ENCODE measurements at regions not wholly inside any gene's neighbourhood (a gene's known extent, or its start where the extent isn't known, plus 50 kb on each side); places are given as distances from the start of the nearest gene placed in this dataset.
A peak's percentile ranks its signal among the peaks of the same experiment; 100 is the strongest.

DNA sequence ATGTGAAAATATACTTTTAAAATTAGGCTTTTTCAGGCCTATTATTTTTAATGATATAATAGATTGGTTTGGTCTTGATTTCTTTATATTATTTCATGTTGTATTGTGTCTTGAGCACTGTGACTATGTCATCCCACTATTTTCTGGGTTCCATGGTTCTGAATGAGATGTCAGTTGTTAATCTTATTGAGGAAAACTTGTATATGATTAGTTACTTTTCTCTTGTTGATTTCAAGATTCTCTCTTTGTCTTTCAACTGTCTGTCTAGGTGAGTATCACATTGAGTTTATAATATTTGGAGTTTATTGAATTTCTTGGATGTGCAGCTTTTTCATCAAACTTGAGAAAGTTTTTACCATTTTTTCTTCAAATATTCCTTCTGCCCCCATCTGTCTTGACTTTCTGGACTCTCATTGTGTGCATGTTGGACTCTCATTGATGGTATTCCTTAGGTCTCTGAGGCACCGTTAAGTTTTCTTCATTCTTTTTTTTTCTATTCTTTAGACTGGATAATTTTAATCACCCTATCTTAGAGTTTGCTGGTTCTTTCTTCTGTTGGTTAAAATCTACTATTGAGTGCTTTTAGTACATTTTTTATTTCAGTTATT lies 175.8 kb downstream of the TMEM167A start:
- intact Hi-C loops (cut with DNase I), result no loop called here
- Histone ChIP-seq H3K4me3 (no peak overlapping the region), H3K9me3 (peaks cover 0 to 37% (median 16%) of the 10 kb centered on the region in 12 donors), H3K27ac (no peak overlapping the region), H3K4me1 (no peaks in the 10 kb centered on the region), H3K36me3 (no peaks in the 10 kb centered on the region), H3K27me3 (no peaks in the 10 kb centered on the region)
- ATAC-seq, result no peak
- no peak for DNase-seq
- WGBS, 4 donors, result 90 to 97% (median 96%) methylated on average over 1 of the region's 1 CpG
- TF ChIP-seq, protein P1, sequence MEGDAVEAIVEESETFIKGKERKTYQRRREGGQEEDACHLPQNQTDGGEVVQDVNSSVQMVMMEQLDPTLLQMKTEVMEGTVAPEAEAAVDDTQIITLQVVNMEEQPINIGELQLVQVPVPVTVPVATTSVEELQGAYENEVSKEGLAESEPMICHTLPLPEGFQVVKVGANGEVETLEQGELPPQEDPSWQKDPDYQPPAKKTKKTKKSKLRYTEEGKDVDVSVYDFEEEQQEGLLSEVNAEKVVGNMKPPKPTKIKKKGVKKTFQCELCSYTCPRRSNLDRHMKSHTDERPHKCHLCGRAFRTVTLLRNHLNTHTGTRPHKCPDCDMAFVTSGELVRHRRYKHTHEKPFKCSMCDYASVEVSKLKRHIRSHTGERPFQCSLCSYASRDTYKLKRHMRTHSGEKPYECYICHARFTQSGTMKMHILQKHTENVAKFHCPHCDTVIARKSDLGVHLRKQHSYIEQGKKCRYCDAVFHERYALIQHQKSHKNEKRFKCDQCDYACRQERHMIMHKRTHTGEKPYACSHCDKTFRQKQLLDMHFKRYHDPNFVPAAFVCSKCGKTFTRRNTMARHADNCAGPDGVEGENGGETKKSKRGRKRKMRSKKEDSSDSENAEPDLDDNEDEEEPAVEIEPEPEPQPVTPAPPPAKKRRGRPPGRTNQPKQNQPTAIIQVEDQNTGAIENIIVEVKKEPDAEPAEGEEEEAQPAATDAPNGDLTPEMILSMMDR (IDR thresholded peaks at IDR 0.05), result no peak
- no peak for TF ChIP-seq POLR2A (IDR thresholded peaks at IDR 0.05)

DNA sequence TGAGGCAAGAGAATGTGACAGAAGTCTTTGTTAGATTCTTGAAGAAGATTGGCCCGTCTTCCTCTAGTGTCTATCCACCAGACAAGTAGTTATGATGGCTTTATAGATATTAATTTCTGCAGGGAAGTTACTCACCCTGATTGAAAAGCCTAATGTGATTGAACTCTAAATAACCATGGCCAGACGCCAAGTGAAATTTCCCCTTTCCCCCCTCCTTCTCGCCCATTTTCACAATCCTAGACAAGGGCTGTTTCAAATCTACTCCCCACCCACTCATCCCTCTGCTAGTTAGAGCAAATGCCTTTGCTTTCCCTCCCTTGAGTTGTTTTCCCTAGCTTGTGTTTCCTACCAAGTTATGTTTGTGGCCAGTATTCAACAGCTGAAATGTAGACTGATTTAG lies 182.5 kb downstream of the TMEM167A start:
- H3K4me3 ChIP-seq, result no peak overlapping the region
- peak in 1 of 4 donors; percentile 58 for ATAC-seq

DNA sequence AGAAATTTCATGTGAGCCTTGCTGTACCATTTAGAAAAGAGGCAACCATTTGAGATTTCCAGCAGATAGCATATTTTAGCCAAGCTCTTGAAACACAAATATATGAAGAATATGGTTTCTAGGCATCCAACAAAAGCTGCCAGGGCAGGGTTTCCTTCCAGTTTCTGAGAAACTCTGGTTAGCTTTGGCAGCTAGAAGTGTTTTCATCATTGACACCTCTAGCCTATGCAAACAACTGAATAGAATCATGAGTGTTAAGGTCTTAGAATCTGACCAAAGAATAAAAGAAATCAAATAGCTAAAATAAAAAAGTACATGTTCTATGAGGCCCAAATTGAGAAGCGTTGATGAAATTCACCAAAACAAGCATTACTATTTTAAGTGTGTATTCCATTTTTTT lies 188.1 kb downstream of the TMEM167A start:
- H3K27me3 ChIP-seq, result no peaks in the 10 kb centered on the region
- peaks cover 0 to 15% (median 0%) of the 10 kb centered on the region in 12 donors for H3K4me1 ChIP-seq
- no peak overlapping the region for H3K4me3 ChIP-seq
- no peaks in the 10 kb centered on the region for H3K9me3 ChIP-seq
- H3K27ac ChIP-seq, result no peak overlapping the region
- DNase-seq, result no peak
- no peak for ATAC-seq
- TF ChIP-seq, protein P1 (IDR thresholded peaks at IDR 0.05), result no peak
- TF ChIP-seq POLR2A (IDR thresholded peaks at IDR 0.05), result no peak
- intact Hi-C loops (cut with DNase I), result loop anchor here in 1 of 10 donors (10.0 kb wide), 1 partner anchor 174 kb away; no protein-coding TSS in a partner anchor
- WGBS, 4 donors, result 83 to 96% (median 90%) methylated on average over 1 of the region's 1 CpG
- no peaks in the 10 kb centered on the region for H3K36me3 ChIP-seq

More for the DNA sequence above, 182.5 kb downstream of the TMEM167A start:
- Histone ChIP-seq H3K4me1 (peaks cover 0 to 6% (median 0%) of the 10 kb centered on the region in 12 donors), H3K27ac (no peak overlapping the region), H3K27me3 (no peaks in the 10 kb centered on the region), H3K36me3 (no peaks in the 10 kb centered on the region), H3K9me3 (peaks cover 0 to 4% (median 0%) of the 10 kb centered on the region in 12 donors)
- TF ChIP-seq, protein P1 (IDR thresholded peaks at IDR 0.05), result no peak
- TF ChIP-seq POLR2A (IDR thresholded peaks at IDR 0.05), result no peak
- 35 to 54% (median 40%) methylated on average over 3 of the region's 3 CpGs for WGBS, 4 donors
- intact Hi-C loops (cut with DNase I), result no loop called here
- no peak for DNase-seq

DNA sequence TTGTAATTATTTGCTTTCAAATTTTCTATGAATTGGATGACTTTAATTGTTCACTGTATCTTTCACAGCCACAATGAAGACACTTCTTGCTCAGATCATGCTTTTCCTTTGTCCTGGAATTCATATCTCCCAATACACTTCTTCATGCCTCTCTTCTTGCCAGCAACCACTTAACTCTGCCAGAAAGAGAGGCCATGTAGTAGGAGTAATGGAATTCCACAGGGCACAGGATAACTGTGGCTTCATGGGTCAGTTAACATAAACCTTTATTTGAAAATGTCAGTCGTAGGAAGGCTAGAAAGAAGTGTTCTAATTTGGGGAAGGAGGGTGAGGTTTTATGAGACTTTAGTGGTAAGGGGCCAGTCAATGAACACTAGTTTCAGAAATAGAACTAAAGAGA lies 190.3 kb downstream of the TMEM167A start:
- no peak overlapping the region for H3K27ac ChIP-seq
- WGBS, 4 donors, result 35 to 56% (median 44%) methylated on average over 1 of the region's 1 CpG
- no peaks in the 10 kb centered on the region for H3K9me3 ChIP-seq
- TF ChIP-seq, protein P1 (IDR thresholded peaks at IDR 0.05), result no peak
- TF ChIP-seq POLR2A (IDR thresholded peaks at IDR 0.05), result no peak
- DNase-seq (no peak), ATAC-seq (no peak)
- H3K36me3 ChIP-seq, result no peaks in the 10 kb centered on the region
- no peaks in the 10 kb centered on the region for H3K27me3 ChIP-seq
- intact Hi-C loops (cut with DNase I), result loop anchor here in 1 of 10 donors (10.0 kb wide), 1 partner anchor 172 kb away; no protein-coding TSS in a partner anchor
- H3K4me3 ChIP-seq, result no peak overlapping the region
- peaks cover 0 to 17% (median 0%) of the 10 kb centered on the region in 12 donors for H3K4me1 ChIP-seq
